ENCODE measurements at regions not wholly inside any gene's neighbourhood (a gene's known extent, or its start where the extent isn't known, plus 50 kb on each side); places are given as distances from the start of the nearest gene placed in this dataset.
"Not testable (repeated sequence)": the region's sequence is repeated elsewhere in the genome, so short reads cannot be mapped to it uniquely, and the experiment has no call there.

DNA sequence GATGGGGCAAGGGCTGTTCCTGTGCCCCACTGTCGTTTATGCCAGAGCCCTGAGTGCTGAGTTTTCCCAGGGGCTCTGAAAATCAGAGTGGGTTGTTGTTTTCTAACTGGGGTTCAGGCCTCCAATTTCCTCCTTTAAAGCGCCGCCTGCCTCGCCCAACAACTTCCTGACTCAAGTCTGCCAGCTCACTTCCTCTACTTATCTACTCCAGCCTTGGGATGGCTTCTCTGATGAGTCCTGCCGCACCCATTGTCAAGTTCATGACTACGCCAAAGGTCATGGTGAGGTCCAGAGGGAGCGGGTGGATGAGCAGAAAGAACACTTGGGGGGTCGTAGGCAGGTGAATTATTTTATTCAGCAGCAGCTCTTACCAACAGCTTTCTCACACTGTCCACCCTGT lies 104.7 kb downstream of the UTP18 start:
- TF ChIP-seq POLR2AphosphoS5 (IDR thresholded peaks at IDR 0.05; ENCODE audit: insufficient read depth in 1 of 2, low read depth in 1 of 2), result no peak
- TF ChIP-seq, protein P1, sequence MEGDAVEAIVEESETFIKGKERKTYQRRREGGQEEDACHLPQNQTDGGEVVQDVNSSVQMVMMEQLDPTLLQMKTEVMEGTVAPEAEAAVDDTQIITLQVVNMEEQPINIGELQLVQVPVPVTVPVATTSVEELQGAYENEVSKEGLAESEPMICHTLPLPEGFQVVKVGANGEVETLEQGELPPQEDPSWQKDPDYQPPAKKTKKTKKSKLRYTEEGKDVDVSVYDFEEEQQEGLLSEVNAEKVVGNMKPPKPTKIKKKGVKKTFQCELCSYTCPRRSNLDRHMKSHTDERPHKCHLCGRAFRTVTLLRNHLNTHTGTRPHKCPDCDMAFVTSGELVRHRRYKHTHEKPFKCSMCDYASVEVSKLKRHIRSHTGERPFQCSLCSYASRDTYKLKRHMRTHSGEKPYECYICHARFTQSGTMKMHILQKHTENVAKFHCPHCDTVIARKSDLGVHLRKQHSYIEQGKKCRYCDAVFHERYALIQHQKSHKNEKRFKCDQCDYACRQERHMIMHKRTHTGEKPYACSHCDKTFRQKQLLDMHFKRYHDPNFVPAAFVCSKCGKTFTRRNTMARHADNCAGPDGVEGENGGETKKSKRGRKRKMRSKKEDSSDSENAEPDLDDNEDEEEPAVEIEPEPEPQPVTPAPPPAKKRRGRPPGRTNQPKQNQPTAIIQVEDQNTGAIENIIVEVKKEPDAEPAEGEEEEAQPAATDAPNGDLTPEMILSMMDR (IDR thresholded peaks at IDR 0.05), result no peak
- TF ChIP-seq POLR2A (IDR thresholded peaks at IDR 0.05), result no peak
- H3K36me3 ChIP-seq, result no peaks in the 10 kb centered on the region
- no peaks in the 10 kb centered on the region for H3K27me3 ChIP-seq
- no peak overlapping the region for H3K4me3 ChIP-seq
- H3K4me1 ChIP-seq, result no peaks in the 10 kb centered on the region
- DNase-seq (ENCODE audit: extremely low spot score in 2 of 2), result no peak
- intact Hi-C loops (cut with DNase I), result no loop called here
- no peaks in the 10 kb centered on the region for H3K9me3 ChIP-seq
- H3K27ac ChIP-seq, result no peak overlapping the region

DNA sequence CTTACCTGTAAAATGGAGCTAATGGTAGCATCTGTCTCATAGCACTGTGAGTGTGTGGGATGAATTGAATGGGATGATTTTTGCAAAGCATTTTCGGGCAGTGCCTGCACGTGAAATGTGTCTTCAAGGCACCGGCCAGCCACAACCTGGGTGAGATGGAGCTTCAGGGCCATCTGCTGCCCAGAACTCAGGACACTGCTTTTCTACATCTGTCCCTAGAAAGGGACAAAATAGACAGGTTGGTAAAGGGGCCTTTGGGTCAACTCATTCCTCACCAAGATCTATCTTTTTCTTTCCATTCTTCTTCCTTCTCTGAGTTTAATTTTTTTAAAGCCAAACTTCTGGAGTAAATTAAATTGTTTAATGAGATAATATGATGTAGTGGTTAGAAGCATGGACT lies 106.5 kb downstream of the UTP18 start:
- no peak for DNase-seq (ENCODE audit: extremely low spot score in 2 of 2)
- intact Hi-C loops (cut with DNase I), result no loop called here
- Histone ChIP-seq H3K9me3 (no peaks in the 10 kb centered on the region), H3K36me3 (no peaks in the 10 kb centered on the region), H3K27me3 (no peaks in the 10 kb centered on the region), H3K4me1 (no peaks in the 10 kb centered on the region), H3K4me3 (no peak overlapping the region), H3K27ac (no peak overlapping the region)
- TF ChIP-seq, protein P1 (IDR thresholded peaks at IDR 0.05), result no peak
- no peak for TF ChIP-seq POLR2AphosphoS5 (IDR thresholded peaks at IDR 0.05; ENCODE audit: insufficient read depth in 1 of 2, low read depth in 1 of 2)
- no peak for TF ChIP-seq POLR2A (IDR thresholded peaks at IDR 0.05)

DNA sequence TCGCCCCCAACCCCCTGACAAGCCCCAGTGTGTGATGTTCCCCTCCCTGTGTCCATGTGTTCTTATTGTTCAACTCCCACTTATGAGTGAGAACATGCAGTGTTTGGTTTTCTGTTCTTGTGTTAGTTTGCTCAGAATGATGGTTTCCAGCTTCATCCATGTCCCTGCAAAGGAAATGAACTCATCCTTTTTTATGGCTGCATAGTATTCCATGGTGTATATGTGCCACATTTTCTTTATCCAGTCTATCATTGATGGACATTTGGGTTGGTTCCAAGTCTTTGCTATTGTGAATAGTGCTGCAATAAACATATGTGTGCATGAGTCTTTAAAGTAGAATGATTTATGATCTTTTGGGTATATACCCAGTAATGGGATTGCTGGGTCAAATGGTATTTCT lies 107.5 kb downstream of the UTP18 start:
- H3K27me3 ChIP-seq; H3K4me1 ChIP-seq; intact Hi-C loops (cut with DNase I); H3K9me3 ChIP-seq; H3K36me3 ChIP-seq; H3K4me3 ChIP-seq; H3K27ac ChIP-seq; DNase-seq (ENCODE audit: extremely low spot score in 2 of 2): not testable (repeated sequence)

DNA sequence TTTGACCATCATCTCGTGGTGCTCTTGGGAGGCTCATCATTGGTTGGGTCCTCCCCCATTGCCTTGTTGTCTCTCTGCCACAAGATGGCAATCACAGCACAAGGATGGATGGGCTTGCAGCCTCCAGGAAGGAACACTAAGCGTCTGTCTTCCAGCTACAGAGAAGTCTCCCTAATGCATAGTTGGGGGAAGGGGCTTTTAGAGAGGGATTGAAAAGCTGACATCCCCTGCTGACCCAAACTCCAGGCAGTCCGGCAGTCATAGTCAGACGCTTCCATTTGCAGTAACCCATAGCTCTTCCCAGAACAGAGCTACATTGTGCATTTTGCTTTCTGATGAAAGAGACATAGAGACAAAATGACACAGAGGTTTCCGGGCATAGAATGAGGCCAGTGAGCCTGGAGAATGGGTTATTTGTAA lies 111.4 kb downstream of the UTP18 start:
- no peaks in the 10 kb centered on the region for H3K27me3 ChIP-seq
- H3K9me3 ChIP-seq, result no peaks in the 10 kb centered on the region
- H3K27ac ChIP-seq, result no peak overlapping the region
- H3K4me1 ChIP-seq, result no peaks in the 10 kb centered on the region
- DNase-seq (ENCODE audit: extremely low spot score in 2 of 2), result no peak
- intact Hi-C loops (cut with DNase I), result no loop called here
- TF ChIP-seq POLR2AphosphoS5 (IDR thresholded peaks at IDR 0.05; ENCODE audit: insufficient read depth in 1 of 2, low read depth in 1 of 2), result no peak
- TF ChIP-seq, protein P1 (IDR thresholded peaks at IDR 0.05), result peak in 1 of 3 experiments; percentile 8
- no peak for TF ChIP-seq POLR2A (IDR thresholded peaks at IDR 0.05)
- H3K4me3 ChIP-seq, result no peak overlapping the region
- H3K36me3 ChIP-seq, result no peaks in the 10 kb centered on the region

DNA sequence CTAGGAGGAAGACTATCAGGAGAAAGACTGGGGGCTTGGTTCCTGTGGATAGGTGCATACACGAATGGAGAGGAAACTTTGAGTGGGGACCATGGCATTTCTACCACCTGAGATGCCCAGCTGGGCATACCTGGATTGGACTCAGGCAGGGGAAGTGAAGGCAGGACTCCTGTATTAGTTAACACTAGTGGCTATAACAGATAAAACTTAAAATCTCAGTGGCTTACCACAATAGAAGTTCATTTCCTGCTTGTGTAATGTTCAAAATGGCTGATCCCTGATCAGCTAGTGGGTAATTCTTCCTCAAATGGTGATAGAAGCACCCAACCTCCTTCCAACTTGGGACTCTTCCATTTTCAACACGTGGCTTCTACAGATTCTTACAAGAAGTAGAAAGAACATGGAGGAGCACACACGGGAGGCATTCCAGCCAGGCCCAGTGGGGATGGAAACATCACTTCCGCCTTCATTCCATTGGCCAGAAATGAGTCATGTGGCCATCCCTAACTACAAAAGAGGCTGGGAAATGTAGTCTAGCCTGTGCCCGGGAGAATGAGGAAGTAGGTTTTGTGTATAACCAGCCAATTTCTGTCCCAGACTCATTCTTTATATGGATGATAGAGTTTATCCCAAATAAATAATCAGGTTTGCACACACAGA lies 112.1 kb downstream of the UTP18 start:
- Histone ChIP-seq H3K4me1 (no peaks in the 10 kb centered on the region), H3K4me3 (no peak overlapping the region), H3K9me3 (no peaks in the 10 kb centered on the region), H3K36me3 (no peaks in the 10 kb centered on the region), H3K27ac (no peak overlapping the region), H3K27me3 (no peaks in the 10 kb centered on the region)
- TF ChIP-seq POLR2A (IDR thresholded peaks at IDR 0.05) (no peak), POLR2AphosphoS5 (IDR thresholded peaks at IDR 0.05; ENCODE audit: insufficient read depth in 1 of 2, low read depth in 1 of 2) (no peak)
- TF ChIP-seq, protein P1 (IDR thresholded peaks at IDR 0.05), result no peak
- no peak for DNase-seq (ENCODE audit: extremely low spot score in 2 of 2)
- intact Hi-C loops (cut with DNase I), result no loop called here
